H1 (cell line): ENCODE measurements at regions not wholly inside any gene's neighbourhood (a gene's known extent, or its start where the extent isn't known, plus 50 kb on each side); places are given as distances from the start of the nearest gene placed in this dataset.

Experiments used
- CTCF ChIA-PET: fragments of 300-600 bp; sonication (Branson Sonifier 250); formaldehyde crosslinking; loops from one replicate; lab custom pipeline; 2021; ENCODE audit not compliant: partially characterized antibody; lab: Charles Lee
- POLR2A ChIA-PET: fragments of 300-600 bp; sonication (Branson Sonifier 250); formaldehyde crosslinking; loops from one replicate; lab custom pipeline; 2021; ENCODE audit warnings: inconsistent platforms; ENCODE audit not compliant: partially characterized antibody; lab: Charles Lee
- DNase-seq, 2 experiments: peaks; one replicate each; pipeline versions ENCODE4 v3.0.0 to v3.0.0-alpha.2; 2010 to 2022; ENCODE audit warnings: low spot score in 2 of 2, low read depth in 1 of 2, mixed read lengths in 1 of 2
- FAIRE-seq: peaks from 2 replicates; lab custom pipeline; 2011; peaks lifted over from hg19 to GRCh38; lab: Jason Lieb, UNC
- H2AFZ ChIP-seq: 2 replicates; pipeline ENCODE4 v1.8.1; 2012; ENCODE audit warnings: low read length, inconsistent platforms
- H2AK5ac ChIP-seq: 2 replicates; pipeline ENCODE4 v1.6.1; 2013; ENCODE audit warnings: low read depth, low read length
- H2BK120ac ChIP-seq: replicated peaks from 2 replicates; pipeline ENCODE3; 2013; ENCODE audit warnings: low read depth, low read length, inconsistent platforms
- H2BK12ac ChIP-seq: 2 replicates; pipeline ENCODE4 v1.6.1; 2013; ENCODE audit warnings: low read depth, low read length
- H2BK15ac ChIP-seq: 2 replicates; pipeline ENCODE4 v1.6.1; 2013; ENCODE audit warnings: low read length
- H2BK20ac ChIP-seq: 2 replicates; pipeline ENCODE4 v1.6.1; 2013; ENCODE audit warnings: low read length
- H2BK5ac ChIP-seq: 2 replicates; pipeline ENCODE4 v1.6.1; 2013; ENCODE audit warnings: low read depth, low read length
- H3K14ac ChIP-seq: 2 replicates; pipeline ENCODE4 v1.6.1; 2013; ENCODE audit warnings: inconsistent platforms; ENCODE audit not compliant: insufficient read length
- H3K18ac ChIP-seq: 2 replicates; pipeline ENCODE4 v1.6.1; 2013; ENCODE audit warnings: low read length; ENCODE audit errors: extremely low read depth
- H3K23ac ChIP-seq: 2 replicates; pipeline ENCODE4 v1.6.1; 2013; ENCODE audit warnings: inconsistent platforms; ENCODE audit not compliant: insufficient read length
- H3K23me2 ChIP-seq: 2 replicates; pipeline ENCODE4 v1.6.1; 2013; ENCODE audit warnings: low read depth, low read length
- H3K27ac ChIP-seq: 2 replicates; pipeline ENCODE4 v1.6.1; 2011; ENCODE audit warnings: low read depth, low read length, inconsistent platforms
- H3K27me3 ChIP-seq, 4 experiments: replicated peaks in 1 of 4; 1 replicate in 1 of 4; 2 replicates in 3 of 4; pipeline versions ENCODE4 v1.6.1 to v1.8.1; 2011 to 2013; ENCODE audit warnings: low read length in 3 of 4, mild to moderate bottlenecking in 3 of 4, inconsistent platforms in 2 of 4, mixed read lengths in 2 of 4, moderate library complexity in 1 of 4; ENCODE audit not compliant: control insufficient read depth in 3 of 4, insufficient read depth in 3 of 4; ENCODE audit errors: extremely low read depth in 1 of 4
- H3K36me3 ChIP-seq, 4 experiments: 2 replicates each; pipeline versions ENCODE4 v1.6.1 to v1.8.1; 2011 to 2013; ENCODE audit warnings: mild to moderate bottlenecking in 4 of 4, low read length in 3 of 4, moderate library complexity in 2 of 4, control low read depth in 1 of 4, inconsistent platforms in 1 of 4; ENCODE audit not compliant: insufficient read depth in 4 of 4, control insufficient read depth in 2 of 4
- H3K4ac ChIP-seq: replicated peaks from 2 replicates; pipeline ENCODE3; 2013; ENCODE audit warnings: low read length, low read depth, mixed read lengths, inconsistent platforms; ENCODE audit not compliant: insufficient read length
- H3K4me1 ChIP-seq, 4 experiments: replicated peaks in 1 of 4; 1 replicate in 1 of 4; 2 replicates in 3 of 4; pipeline versions ENCODE4 v1.6.1 to v1.8.1; 2011 to 2013; ENCODE audit warnings: low read length in 3 of 4, inconsistent platforms in 2 of 4, mixed read lengths in 1 of 4; ENCODE audit not compliant: insufficient read depth in 4 of 4, control insufficient read depth in 3 of 4
- H3K4me2 ChIP-seq, 2 experiments: 2 replicates each; pipeline versions ENCODE4 v1.6.1 to v1.8.1; 2011 to 2013; ENCODE audit warnings: low read depth in 2 of 2, low read length in 2 of 2, control low read depth in 1 of 2, inconsistent platforms in 1 of 2, mild to moderate bottlenecking in 1 of 2; ENCODE audit not compliant: insufficient read depth in 1 of 2
- H3K4me3 ChIP-seq, 4 experiments: fragments of 200-600, 300-600 bp in 1 of 4; sonication (generic), shearing (Covaris generic), sonication (Bioruptor Twin) in 1 of 4; 2 replicates each; pipeline versions ENCODE4 v1.5.1 to v1.8.1; 2011 to 2016; ENCODE audit warnings: low read length in 4 of 4, low read depth in 3 of 4, control low read depth in 2 of 4, inconsistent platforms in 2 of 4, mild to moderate bottlenecking in 2 of 4, mixed read lengths in 1 of 4, moderate library complexity in 1 of 4; ENCODE audit not compliant: insufficient read depth in 2 of 4; ENCODE audit errors: extremely low read depth in 1 of 4
- H3K56ac ChIP-seq: replicated peaks from 2 replicates; pipeline ENCODE3; 2013; ENCODE audit warnings: low read depth, mild to moderate bottlenecking, mixed read lengths, low read length, inconsistent platforms; ENCODE audit not compliant: insufficient read length
- H3K79me1 ChIP-seq: 2 replicates; pipeline ENCODE4 v1.6.1; 2013; ENCODE audit warnings: low read depth, low read length, control low read depth
- H3K79me2 ChIP-seq, 2 experiments: 2 replicates each; pipeline versions ENCODE4 v1.6.1 to v1.8.1; 2012 to 2013; ENCODE audit warnings: low read length in 2 of 2, mild to moderate bottlenecking in 2 of 2, inconsistent platforms in 1 of 2; ENCODE audit not compliant: insufficient read depth in 2 of 2, control insufficient read depth in 1 of 2
- H3K9ac ChIP-seq, 4 experiments: replicated peaks in 1 of 4; 1 replicate in 1 of 4; 2 replicates in 3 of 4; pipeline versions ENCODE4 v1.6.1 to v1.8.1; 2011 to 2013; ENCODE audit warnings: low read depth in 3 of 4, low read length in 3 of 4, control low read depth in 2 of 4, mild to moderate bottlenecking in 2 of 4, moderate library complexity in 2 of 4, inconsistent platforms in 1 of 4; ENCODE audit errors: extremely low read depth in 1 of 4
- H3K9me3 ChIP-seq, 2 experiments: 2 replicates each; pipeline versions ENCODE4 v1.6.1 to v1.8.1; 2012 to 2013; ENCODE audit warnings: mild to moderate bottlenecking in 2 of 2, moderate library complexity in 2 of 2, control low read depth in 1 of 2, inconsistent platforms in 1 of 2, low read depth in 1 of 2, low read length in 1 of 2, mixed read lengths in 1 of 2; ENCODE audit not compliant: insufficient read depth in 2 of 2
- H4K20me1 ChIP-seq, 2 experiments: replicated peaks in 1 of 2; 2 replicates each; pipeline versions ENCODE3 to v1.8.1; 2011 to 2013; ENCODE audit warnings: inconsistent platforms in 2 of 2, low read length in 2 of 2, mild to moderate bottlenecking in 1 of 2; ENCODE audit not compliant: insufficient read depth in 2 of 2, control insufficient read depth in 1 of 2
- H4K5ac ChIP-seq: 2 replicates; pipeline ENCODE4 v1.6.1; 2013; ENCODE audit warnings: low read length, low read depth, mixed read lengths, inconsistent platforms; ENCODE audit not compliant: insufficient read length
- H4K8ac ChIP-seq: 2 replicates; pipeline ENCODE4 v1.8.0; 2013; ENCODE audit warnings: mild to moderate bottlenecking, moderate library complexity, low read length, inconsistent platforms; ENCODE audit not compliant: insufficient read depth; ENCODE audit errors: extremely low read depth
- H4K91ac ChIP-seq: replicated peaks from 2 replicates; pipeline ENCODE3; 2013; ENCODE audit warnings: low read length, mixed read lengths, inconsistent platforms; ENCODE audit not compliant: insufficient read length
- CHD1 ChIP-seq: IDR thresholded peaks from 2 replicates; pipeline ENCODE4 v1.6.1; 2012; ENCODE audit warnings: low read depth, low read length, improper control_type of control experiment
- CREB1 ChIP-seq: IDR thresholded peaks from 2 replicates; pipeline ENCODE4 v1.6.1; 2012; ENCODE audit warnings: inconsistent platforms
- EGR1 ChIP-seq: IDR thresholded peaks from 2 replicates; pipeline ENCODE4 v1.6.1; 2011; ENCODE audit warnings: low read depth, low read length, borderline replicate concordance
- KDM1A ChIP-seq: fragments of 200-600, 300-600 bp; sonication (generic); IDR thresholded peaks from 2 replicates; pipeline ENCODE4 v1.7.1; 2016; ENCODE audit warnings: mild to moderate bottlenecking, low read length, borderline replicate concordance
- NRF1 ChIP-seq: IDR thresholded peaks from 2 replicates; pipeline ENCODE4 v1.6.1; 2011; ENCODE audit warnings: mild to moderate bottlenecking, low read depth, low read length, improper control_type of control experiment
- POLR2AphosphoS5 ChIP-seq: IDR thresholded peaks from 2 replicates; pipeline ENCODE4 v1.6.1; 2011; ENCODE audit warnings: low read depth, low read length
- RNF2 ChIP-seq: fragments of 200-900, 300-1000 bp; sonication (generic); IDR thresholded peaks from 2 replicates; pipeline ENCODE4 v1.7.1; 2016; ENCODE audit warnings: borderline replicate concordance, low read depth, mild to moderate bottlenecking, antibody characterized with exemption, low read length; ENCODE audit not compliant: poor library complexity, severe bottlenecking; ENCODE audit errors: missing control alignments
- SIN3A ChIP-seq, 2 experiments: IDR thresholded peaks in 1 of 2; conservative IDR thresholded peaks in 1 of 2; 2 replicates each; pipeline ENCODE4 v1.6.1; 2011 to 2012; ENCODE audit warnings: low read length in 2 of 2, improper control_type of control experiment in 1 of 2, low read depth in 1 of 2, mild to moderate bottlenecking in 1 of 2
- TBP ChIP-seq: IDR thresholded peaks from 2 replicates; pipeline ENCODE4 v1.6.1; 2011; ENCODE audit warnings: low read depth, low read length, improper control_type of control experiment
- YY1 ChIP-seq: IDR thresholded peaks from 2 replicates; pipeline ENCODE4 v1.6.1; 2011; ENCODE audit warnings: low read depth, mild to moderate bottlenecking, low read length
- WGBS, 2 experiments: shearing (Covaris generic) in 1 of 2; methylation state at CpG; one replicate each; pipeline versions ENCODE4 v1.1.6 to v1.1.7; 2013 to 2015; ENCODE audit warnings: low lambda C conversion rate in 2 of 2, mixed read lengths in 2 of 2, inconsistent platforms in 1 of 2, low coverage in 1 of 2, missing lambda C conversion rate in 1 of 2; ENCODE audit not compliant: insufficient replicate concordance in 2 of 2, insufficient coverage in 1 of 2, insufficient read length in 1 of 2; ENCODE audit errors: extremely low coverage in 1 of 2, missing lambda C conversion rate in 1 of 2; 5-methylcytosine and 5-hydroxymethylcytosine counted together
- TF ChIP-seq, protein P1 (sequence below): IDR thresholded peaks from 2 replicates; pipeline ENCODE4 v1.6.1; 2012; ENCODE audit warnings: inconsistent platforms
- TF ChIP-seq, protein P2 (sequence below): IDR thresholded peaks from 2 replicates; pipeline ENCODE4 v1.6.1; 2012; ENCODE audit warnings: low read length, inconsistent platforms

DNA sequence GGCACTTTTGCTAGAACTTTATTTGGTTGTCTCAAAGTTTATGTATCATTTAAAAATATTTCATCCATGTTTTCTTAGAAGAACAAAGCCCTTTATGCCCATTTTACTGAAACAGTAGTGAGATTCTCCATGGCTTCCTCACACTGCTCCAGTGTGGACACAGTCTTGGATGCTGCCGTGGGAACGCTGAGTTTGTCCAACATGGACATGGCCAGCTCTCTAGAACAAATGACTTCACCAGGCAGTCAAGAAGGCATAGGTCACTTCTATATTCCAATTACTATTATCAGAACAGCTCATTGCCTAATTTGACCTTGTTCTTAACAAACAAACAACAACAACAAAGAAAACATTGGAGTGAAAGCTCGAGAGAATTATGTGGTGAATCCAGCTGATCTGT, 414.1 kb upstream of the ID2 start:
- Histone ChIP-seq H3K4me1 (peaks cover 0 to 6% (median 1%) of the 10 kb centered on the region in 4 experiments; a peak in 3 of 7 replicates), H3K14ac (no peak overlapping the region), H3K4ac (no peak overlapping the region), H3K9ac (no peak overlapping the region), H3K56ac (no peak overlapping the region), H4K5ac (no peak overlapping the region), H4K8ac (no peak overlapping the region), H2BK5ac (no peak overlapping the region), H3K79me1 (no peaks in the 10 kb centered on the region), H2BK20ac (no peak overlapping the region), H2BK15ac (no peak overlapping the region), H3K27me3 (no peaks in the 10 kb centered on the region), H3K23me2 (no peaks in the 10 kb centered on the region; the same call in 1 of the 2 replicates), H3K36me3 (no peaks in the 10 kb centered on the region; a peak in 1 of 8 replicates), H2BK120ac (no peak overlapping the region), H2BK12ac (no peak overlapping the region), H3K23ac (no peak overlapping the region), H4K91ac (no peak overlapping the region), H3K18ac (no peak overlapping the region), H3K79me2 (no peaks in the 10 kb centered on the region), H3K27ac (no peak overlapping the region), H3K4me2 (no peak overlapping the region), H3K9me3 (no peaks in the 10 kb centered on the region), H3K4me3 (no peak overlapping the region), H2AK5ac (no peak overlapping the region), H2AFZ (no peak overlapping the region), H4K20me1 (no peaks in the 10 kb centered on the region)
- no peak for FAIRE-seq
- POLR2A ChIA-PET = interaction anchor here (1.0 kb wide), 1 partner anchor 10 kb away, joined by 3 read pairs; no protein-coding TSS in a partner anchor
- CTCF ChIA-PET = interaction anchor here (0.6 kb wide), 1 partner anchor 175 kb away, joined by 6 read pairs; no protein-coding TSS in a partner anchor
- WGBS, 2 experiments = 90% methylated on average over 3 of the region's 3 CpGs; no CpG with 5 or more reads in 1 of the 2 experiments
- no peak for DNase-seq
- TF ChIP-seq EGR1 (no peak), SIN3A (conservative IDR thresholded peaks at IDR 0.05 in 1 of 2, IDR thresholded peaks at IDR 0.05 in 1 of 2; ENCODE audit: low read depth in 1 of 2, low read length in 2 of 2) (no peak), YY1 (no peak), CREB1 (no peak), KDM1A (no peak), POLR2AphosphoS5 (no peak), NRF1 (no peak), CHD1 (no peak), TBP (no peak), RNF2 (no peak)
- TF ChIP-seq, protein P1, sequence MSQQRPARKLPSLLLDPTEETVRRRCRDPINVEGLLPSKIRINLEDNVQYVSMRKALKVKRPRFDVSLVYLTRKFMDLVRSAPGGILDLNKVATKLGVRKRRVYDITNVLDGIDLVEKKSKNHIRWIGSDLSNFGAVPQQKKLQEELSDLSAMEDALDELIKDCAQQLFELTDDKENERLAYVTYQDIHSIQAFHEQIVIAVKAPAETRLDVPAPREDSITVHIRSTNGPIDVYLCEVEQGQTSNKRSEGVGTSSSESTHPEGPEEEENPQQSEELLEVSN = no peak
- TF ChIP-seq, protein P2, sequence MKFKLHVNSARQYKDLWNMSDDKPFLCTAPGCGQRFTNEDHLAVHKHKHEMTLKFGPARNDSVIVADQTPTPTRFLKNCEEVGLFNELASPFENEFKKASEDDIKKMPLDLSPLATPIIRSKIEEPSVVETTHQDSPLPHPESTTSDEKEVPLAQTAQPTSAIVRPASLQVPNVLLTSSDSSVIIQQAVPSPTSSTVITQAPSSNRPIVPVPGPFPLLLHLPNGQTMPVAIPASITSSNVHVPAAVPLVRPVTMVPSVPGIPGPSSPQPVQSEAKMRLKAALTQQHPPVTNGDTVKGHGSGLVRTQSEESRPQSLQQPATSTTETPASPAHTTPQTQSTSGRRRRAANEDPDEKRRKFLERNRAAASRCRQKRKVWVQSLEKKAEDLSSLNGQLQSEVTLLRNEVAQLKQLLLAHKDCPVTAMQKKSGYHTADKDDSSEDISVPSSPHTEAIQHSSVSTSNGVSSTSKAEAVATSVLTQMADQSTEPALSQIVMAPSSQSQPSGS = no peak
